GM12878 (cell line): ENCODE measurements at regions not wholly inside any gene's neighbourhood (a gene's known extent, or its start where the extent isn't known, plus 50 kb on each side); places are given as distances from the start of the nearest gene placed in this dataset.

Source experiments
- ATAC-seq: fragments of 200-7000 bp; cut with Tn5 transposase; 3 replicates; pipeline ENCODE4 v1.9.1; 2020; ENCODE audit warnings: mild to moderate bottlenecking, moderate library complexity
- BruUV-seq: library from RNA; stranded (reverse); fragments of 400-500 nt; replicated peaks from 2 replicates; lab custom pipeline; 2021; lab: Mats Ljungman, UMichigan
- CTCF ChIA-PET: fragments of 300-600 bp; sonication (Branson Sonifier 250); formaldehyde crosslinking; extraction: SDS; loops from one replicate; lab custom pipeline; 2021; ENCODE audit warnings: inconsistent platforms; lab: Yijun Ruan, JAX
- POLR2A ChIA-PET: fragments of 350-600 bp; formaldehyde crosslinking; extraction: SDS; loops from one replicate; lab custom pipeline; 2021; ENCODE audit warnings: inconsistent platforms; lab: Charles Lee
- RAD21 ChIA-PET: fragments of 300-600 bp; sonication (Branson Sonifier 250); formaldehyde crosslinking; loops from one replicate; lab custom pipeline; 2023; ENCODE audit warnings: antibody characterized with exemption; ENCODE audit not compliant: unreplicated experiment; lab: Charles Lee
- SMC1A ChIA-PET: fragments of 300-600 bp; sonication (Branson Sonifier 250); formaldehyde crosslinking; loops from one replicate; lab custom pipeline; 2023; ENCODE audit not compliant: unreplicated experiment, uncharacterized antibody; lab: Charles Lee
- DNase-seq: peaks from one replicate; pipeline ENCODE4 v3.0.0-alpha.2; 2011; ENCODE audit warnings: low read depth, low spot score
- FAIRE-seq: peaks from 3 replicates; lab custom pipeline; 2011; peaks lifted over from hg19 to GRCh38; lab: Jason Lieb, UNC
- H2AFZ ChIP-seq: 2 replicates; pipeline ENCODE4 v1.6.0; 2011; ENCODE audit warnings: low read depth, low read length, control low read depth; ENCODE audit not compliant: control insufficient read depth
- H3K27ac ChIP-seq: 2 replicates; pipeline ENCODE4 v1.5.1; 2011; ENCODE audit warnings: control low read depth; ENCODE audit not compliant: control insufficient read depth, insufficient read depth
- H3K27me3 ChIP-seq, 2 experiments: replicated peaks in 1 of 2; 2 replicates each; pipeline versions ENCODE4 v1.6.0 to v1.6.1; 2011; ENCODE audit warnings: low read length in 1 of 2; ENCODE audit not compliant: control insufficient read depth in 2 of 2, insufficient read depth in 2 of 2
- H3K36me3 ChIP-seq, 2 experiments: 2 replicates each; pipeline ENCODE4 v1.5.1; 2011; ENCODE audit warnings: low read length in 1 of 2; ENCODE audit not compliant: control insufficient read depth in 2 of 2, insufficient read depth in 2 of 2
- H3K4me1 ChIP-seq: 2 replicates; pipeline ENCODE4 v1.6.1; 2011; ENCODE audit warnings: mild to moderate bottlenecking, low read length, moderate library complexity, mixed read lengths; ENCODE audit not compliant: control insufficient read depth, insufficient read depth
- H3K4me2 ChIP-seq: 2 replicates; pipeline ENCODE4 v1.6.0; 2011; ENCODE audit warnings: control low read depth; ENCODE audit not compliant: control insufficient read depth, insufficient read depth
- H3K4me3 ChIP-seq: fragments of 200-600 bp; sonication (generic); 2 replicates; pipeline ENCODE4 v1.5.1; 2016
- H3K79me2 ChIP-seq: 2 replicates; pipeline ENCODE4 v1.6.0; 2011; ENCODE audit warnings: low read length; ENCODE audit not compliant: control insufficient read depth, insufficient read depth
- H3K9ac ChIP-seq: 2 replicates; pipeline ENCODE4 v1.8.0; 2011; ENCODE audit warnings: low read length, control low read depth, mixed read lengths; ENCODE audit not compliant: control insufficient read depth, insufficient read depth
- H3K9me3 ChIP-seq: replicated peaks from 3 replicates; pipeline ENCODE4 v1.5.1; 2011; ENCODE audit warnings: mild to moderate bottlenecking, low read length; ENCODE audit not compliant: control insufficient read depth, insufficient read depth
- H4K20me1 ChIP-seq: 2 replicates; pipeline ENCODE4 v1.6.0; 2011; ENCODE audit not compliant: control insufficient read depth, insufficient read depth
- CHD1 ChIP-seq: IDR thresholded peaks from 2 replicates; pipeline ENCODE4 v1.6.1; 2012; ENCODE audit warnings: low read depth, low read length, improper control_type of control experiment
- DPF2 ChIP-seq: fragments of 450-650 bp; IDR thresholded peaks from 2 replicates; pipeline ENCODE4 v1.6.1; 2017; ENCODE audit warnings: mild to moderate bottlenecking
- ESRRA ChIP-seq: IDR thresholded peaks from 2 replicates; pipeline ENCODE4 v1.6.1; 2012; ENCODE audit warnings: mild to moderate bottlenecking, low read length, improper control_type of control experiment
- FOS ChIP-seq: IDR thresholded peaks from 3 replicates; pipeline ENCODE4 v1.6.1; 2011; ENCODE audit warnings: borderline replicate concordance; ENCODE audit not compliant: insufficient read length; ENCODE audit errors: extremely low read depth
- MTA2 ChIP-seq: fragments of 450-650 bp; IDR thresholded peaks from 2 replicates; pipeline ENCODE4 v1.6.1; 2016; ENCODE audit warnings: low read depth, mild to moderate bottlenecking, moderate library complexity
- NFIC ChIP-seq: IDR thresholded peaks from 2 replicates; pipeline ENCODE4 v1.6.1; 2012; ENCODE audit warnings: low read depth, mild to moderate bottlenecking, inconsistent platforms, low read length, moderate library complexity
- NRF1 ChIP-seq: conservative IDR thresholded peaks from 2 replicates; pipeline ENCODE4 v1.6.1; 2011; ENCODE audit warnings: mild to moderate bottlenecking, low read depth, low read length, improper control_type of control experiment
- SMC3 ChIP-seq: IDR thresholded peaks from 2 replicates; pipeline ENCODE4 v1.6.1; 2011; ENCODE audit warnings: low read length, improper control_type of control experiment, borderline replicate concordance
- WGBS: methylation state at CpG from one replicate; pipeline ENCODE4 v1.1.6; 2016; ENCODE audit warnings: low lambda C conversion rate; ENCODE audit not compliant: insufficient replicate concordance, insufficient coverage; ENCODE audit errors: missing lambda C conversion rate; 5-methylcytosine and 5-hydroxymethylcytosine counted together
- in situ Hi-C: fragments of 300-500 bp; cut with MboI; formaldehyde crosslinking; loops from 9 replicates; pipeline ENCODE4 v1.14.3; 2018; ENCODE audit warnings: mixed read lengths
- intact Hi-C: fragments of 100-400 bp; cut with micrococcal nuclease; formaldehyde crosslinking; loops from one replicate; pipeline ENCODE4 v1.14.2; 2022; ENCODE audit not compliant: unreplicated experiment
- TF ChIP-seq, protein P1 (sequence below): fragments of 450-650 bp; IDR thresholded peaks from 2 replicates; pipeline ENCODE4 v1.6.1; 2017; ENCODE audit warnings: borderline replicate concordance
- TF ChIP-seq, protein P2 (sequence below): IDR thresholded peaks from 2 replicates; pipeline ENCODE4 v1.6.1; 2012; ENCODE audit warnings: low read depth, low read length, improper control_type of control experiment

DNA sequence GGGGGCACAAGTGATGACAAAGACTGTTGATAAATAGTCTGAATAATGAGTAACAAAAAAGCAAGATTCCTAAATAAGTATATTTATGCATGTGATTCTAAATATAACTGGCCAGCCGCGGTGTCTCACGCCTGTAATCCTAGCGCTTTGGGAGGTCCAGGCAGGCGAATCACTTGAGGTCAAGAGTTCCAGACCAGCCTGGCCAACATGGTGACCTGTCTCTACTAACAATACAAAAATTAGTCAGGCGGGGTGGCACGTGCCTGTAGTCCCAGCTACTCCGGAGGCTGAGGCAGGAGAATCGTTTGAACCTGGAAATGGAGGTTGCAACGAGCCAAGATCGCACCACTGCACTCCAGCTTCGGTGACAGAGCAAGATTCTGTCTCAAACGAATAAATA is 161.5 kb downstream of the TOMM20 start:
- ChIA-PET RAD21 (interaction anchor here (14.4 kb wide), 1 partner anchor 9 kb away, joined by 258 read pairs; no protein-coding TSS in a partner anchor), POLR2A (interaction anchor here (0.8 to 12.0 kb wide), 3 partner anchors 9 to 115 kb away, joined by 4 to 108 read pairs (median 5); no protein-coding TSS in a partner anchor), CTCF (no interaction called here), SMC1A (interaction anchor here (1.2 to 7.3 kb wide), 2 partner anchors 9 to 117 kb away, joined by 3 to 164 read pairs; no protein-coding TSS in a partner anchor)
- in situ Hi-C loops (no loop called here), intact Hi-C loops (no loop called here)
- 99% methylated on average over 13 of the region's 13 CpGs for WGBS
- Histone ChIP-seq H3K27ac (no peak overlapping the region), H3K36me3 (no peaks in the 10 kb centered on the region), H3K9ac (no peak overlapping the region), H3K4me2 (no peak overlapping the region), H3K4me1 (peaks cover 70% of the 10 kb centered on the region), H4K20me1 (no peaks in the 10 kb centered on the region), H3K9me3 (no peaks in the 10 kb centered on the region), H3K27me3 (no peaks in the 10 kb centered on the region), H2AFZ (no peak overlapping the region), H3K4me3 (no peak overlapping the region), H3K79me2 (no peaks in the 10 kb centered on the region)
- BruUV-seq = no TSS peak
- no peak for FAIRE-seq
- no peak for TF ChIP-seq SMC3
- TF ChIP-seq CHD1 = no peak
- TF ChIP-seq ESRRA = no peak
- TF ChIP-seq, protein P1, sequence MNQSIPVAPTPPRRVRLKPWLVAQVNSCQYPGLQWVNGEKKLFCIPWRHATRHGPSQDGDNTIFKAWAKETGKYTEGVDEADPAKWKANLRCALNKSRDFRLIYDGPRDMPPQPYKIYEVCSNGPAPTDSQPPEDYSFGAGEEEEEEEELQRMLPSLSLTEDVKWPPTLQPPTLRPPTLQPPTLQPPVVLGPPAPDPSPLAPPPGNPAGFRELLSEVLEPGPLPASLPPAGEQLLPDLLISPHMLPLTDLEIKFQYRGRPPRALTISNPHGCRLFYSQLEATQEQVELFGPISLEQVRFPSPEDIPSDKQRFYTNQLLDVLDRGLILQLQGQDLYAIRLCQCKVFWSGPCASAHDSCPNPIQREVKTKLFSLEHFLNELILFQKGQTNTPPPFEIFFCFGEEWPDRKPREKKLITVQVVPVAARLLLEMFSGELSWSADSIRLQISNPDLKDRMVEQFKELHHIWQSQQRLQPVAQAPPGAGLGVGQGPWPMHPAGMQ = no peak
- TF ChIP-seq DPF2 = no peak
- no peak for TF ChIP-seq MTA2
- TF ChIP-seq NRF1 = no peak
- TF ChIP-seq, protein P2, sequence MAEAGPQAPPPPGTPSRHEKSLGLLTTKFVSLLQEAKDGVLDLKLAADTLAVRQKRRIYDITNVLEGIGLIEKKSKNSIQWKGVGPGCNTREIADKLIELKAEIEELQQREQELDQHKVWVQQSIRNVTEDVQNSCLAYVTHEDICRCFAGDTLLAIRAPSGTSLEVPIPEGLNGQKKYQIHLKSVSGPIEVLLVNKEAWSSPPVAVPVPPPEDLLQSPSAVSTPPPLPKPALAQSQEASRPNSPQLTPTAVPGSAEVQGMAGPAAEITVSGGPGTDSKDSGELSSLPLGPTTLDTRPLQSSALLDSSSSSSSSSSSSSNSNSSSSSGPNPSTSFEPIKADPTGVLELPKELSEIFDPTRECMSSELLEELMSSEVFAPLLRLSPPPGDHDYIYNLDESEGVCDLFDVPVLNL = no peak
- TF ChIP-seq FOS = no peak
- TF ChIP-seq NFIC = no peak
- DNase-seq = no peak
- no peak for ATAC-seq
